ENCODE measurements at regions not wholly inside any gene's neighbourhood (a gene's known extent, or its start where the extent isn't known, plus 50 kb on each side); places are given as distances from the start of the nearest gene placed in this dataset.

GRCh38 chr1:80272495-80272894, 1266.0 kb upstream of the ADGRL4 start:
- TF ChIP-seq RAD21 (IDR thresholded peaks at IDR 0.05) (no peak), HNF4A (conservative IDR thresholded peaks at IDR 0.05) (no peak), SP1 (IDR thresholded peaks at IDR 0.05) (no peak), JUND (IDR thresholded peaks at IDR 0.05) (no peak), REST (IDR thresholded peaks at IDR 0.05) (no peak), YY1 (IDR thresholded peaks at IDR 0.05) (no peak), TAF1 (conservative IDR thresholded peaks at IDR 0.05) (no peak), EGR1 (IDR thresholded peaks at IDR 0.05; ENCODE audit: low read depth in 2 of 2) (no peak), RXRA (IDR thresholded peaks at IDR 0.05) (no peak)
- TF ChIP-seq, protein P1, sequence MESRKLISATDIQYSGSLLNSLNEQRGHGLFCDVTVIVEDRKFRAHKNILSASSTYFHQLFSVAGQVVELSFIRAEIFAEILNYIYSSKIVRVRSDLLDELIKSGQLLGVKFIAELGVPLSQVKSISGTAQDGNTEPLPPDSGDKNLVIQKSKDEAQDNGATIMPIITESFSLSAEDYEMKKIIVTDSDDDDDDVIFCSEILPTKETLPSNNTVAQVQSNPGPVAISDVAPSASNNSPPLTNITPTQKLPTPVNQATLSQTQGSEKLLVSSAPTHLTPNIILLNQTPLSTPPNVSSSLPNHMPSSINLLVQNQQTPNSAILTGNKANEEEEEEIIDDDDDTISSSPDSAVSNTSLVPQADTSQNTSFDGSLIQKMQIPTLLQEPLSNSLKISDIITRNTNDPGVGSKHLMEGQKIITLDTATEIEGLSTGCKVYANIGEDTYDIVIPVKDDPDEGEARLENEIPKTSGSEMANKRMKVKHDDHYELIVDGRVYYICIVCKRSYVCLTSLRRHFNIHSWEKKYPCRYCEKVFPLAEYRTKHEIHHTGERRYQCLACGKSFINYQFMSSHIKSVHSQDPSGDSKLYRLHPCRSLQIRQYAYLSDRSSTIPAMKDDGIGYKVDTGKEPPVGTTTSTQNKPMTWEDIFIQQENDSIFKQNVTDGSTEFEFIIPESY (IDR thresholded peaks at IDR 0.05), result no peak
- no peaks in the 10 kb centered on the region for H3K27me3 ChIP-seq (ENCODE audit: control insufficient read depth in 4 of 4, insufficient read depth in 4 of 4, low read length in 3 of 4)
- no peak overlapping the region for H3K27ac ChIP-seq (ENCODE audit: low read depth in 1 of 2, low read length in 2 of 2)
- H3K4me3 ChIP-seq (ENCODE audit: low read depth in 1 of 3, low read length in 3 of 3), result no peak overlapping the region
- no peaks in the 10 kb centered on the region for H3K36me3 ChIP-seq (ENCODE audit: control insufficient read depth in 4 of 4, insufficient read depth in 3 of 4, low read depth in 1 of 4, low read length in 3 of 4)
- H3K4me1 ChIP-seq (ENCODE audit: control insufficient read depth in 4 of 4, insufficient read depth in 4 of 4, low read length in 3 of 4), result no peaks in the 10 kb centered on the region
- DNase-seq (ENCODE audit: low spot score), result no peak
- H3K9me3 ChIP-seq (ENCODE audit: control insufficient read depth in 4 of 4, low read length in 3 of 4), result no peaks in the 10 kb centered on the region
- no peak overlapping the region for H3K9ac ChIP-seq (ENCODE audit: low read depth in 1 of 2, low read length in 2 of 2)
- 81% methylated on average over 2 of the region's 2 CpGs for WGBS

DNA sequence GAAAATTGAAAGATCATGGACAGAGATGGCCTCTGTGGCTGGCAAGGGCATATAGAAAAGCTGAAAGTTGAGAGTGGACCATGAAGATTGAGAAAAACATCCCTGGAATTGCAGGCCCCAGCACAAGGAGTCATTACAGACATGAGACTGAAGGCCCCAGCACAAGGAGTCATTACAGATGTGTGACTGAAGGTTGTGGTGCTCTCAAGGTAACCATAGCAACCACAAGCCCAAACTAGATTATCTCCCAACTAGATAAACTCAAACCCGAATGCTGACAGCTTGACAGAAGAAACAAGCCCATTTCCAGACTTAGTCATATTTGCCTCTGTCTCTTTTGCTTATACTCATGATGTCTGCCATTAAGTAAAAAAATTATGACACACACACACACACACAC, 1252.1 kb upstream of the ADGRL4 start:
- no peaks in the 10 kb centered on the region for H3K27me3 ChIP-seq (ENCODE audit: control insufficient read depth in 4 of 4, insufficient read depth in 4 of 4, low read length in 3 of 4)
- TF ChIP-seq YY1 (IDR thresholded peaks at IDR 0.05), result no peak
- TF ChIP-seq FOXA2 (IDR thresholded peaks at IDR 0.05), result no peak
- TF ChIP-seq JUND (IDR thresholded peaks at IDR 0.05), result no peak
- no peak for DNase-seq (ENCODE audit: low spot score)
- WGBS, result 59% methylated on average over 1 of the region's 1 CpG
- no peaks in the 10 kb centered on the region for H3K36me3 ChIP-seq (ENCODE audit: control insufficient read depth in 4 of 4, insufficient read depth in 3 of 4, low read depth in 1 of 4, low read length in 3 of 4)
- H3K4me1 ChIP-seq (ENCODE audit: control insufficient read depth in 4 of 4, insufficient read depth in 4 of 4, low read length in 3 of 4), result no peaks in the 10 kb centered on the region
- no peak overlapping the region for H3K9ac ChIP-seq (ENCODE audit: low read depth in 1 of 2, low read length in 2 of 2)
- H3K27ac ChIP-seq (ENCODE audit: low read depth in 1 of 2, low read length in 2 of 2), result no peak overlapping the region
- no peak overlapping the region for H3K4me3 ChIP-seq (ENCODE audit: low read depth in 1 of 3, low read length in 3 of 3)
- peaks cover 0 to 7% (median 3%) of the 10 kb centered on the region in 4 donors for H3K9me3 ChIP-seq (ENCODE audit: control insufficient read depth in 4 of 4, low read length in 3 of 4)

DNA sequence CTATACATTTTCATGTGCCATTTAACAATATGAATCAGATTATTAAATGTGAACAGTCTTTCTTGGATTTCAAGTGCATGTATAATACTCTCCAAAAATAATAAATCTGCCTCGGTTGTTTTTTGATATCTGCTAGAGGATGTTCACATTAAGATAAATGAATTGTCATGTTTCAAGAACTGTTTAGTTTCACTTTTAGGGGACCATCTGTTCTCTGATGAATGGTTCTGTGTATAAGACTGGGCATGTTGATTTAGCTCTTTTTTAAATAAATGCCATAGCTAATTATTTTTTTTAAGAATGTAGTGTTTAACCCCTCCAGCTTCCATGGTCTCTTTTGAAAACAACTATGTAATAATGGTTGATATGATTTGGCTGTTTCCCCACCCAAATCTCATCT, 1245.1 kb upstream of the ADGRL4 start:
- TF ChIP-seq YY1 (IDR thresholded peaks at IDR 0.05), result no peak
- no peak for TF ChIP-seq RAD21 (IDR thresholded peaks at IDR 0.05)
- TF ChIP-seq NR2F2 (IDR thresholded peaks at IDR 0.05), result no peak
- TF ChIP-seq SP1 (IDR thresholded peaks at IDR 0.05), result no peak
- DNase-seq (ENCODE audit: low spot score), result no peak
- H3K27ac ChIP-seq (ENCODE audit: low read depth in 1 of 2, low read length in 2 of 2), result no peak overlapping the region
- no peaks in the 10 kb centered on the region for H3K27me3 ChIP-seq (ENCODE audit: control insufficient read depth in 4 of 4, insufficient read depth in 4 of 4, low read length in 3 of 4)
- H3K9me3 ChIP-seq (ENCODE audit: control insufficient read depth in 4 of 4, low read length in 3 of 4), result peaks cover 2 to 7% (median 5%) of the 10 kb centered on the region in 4 donors
- WGBS, result 69% methylated on average over 1 of the region's 1 CpG
- H3K36me3 ChIP-seq (ENCODE audit: control insufficient read depth in 4 of 4, insufficient read depth in 3 of 4, low read depth in 1 of 4, low read length in 3 of 4), result no peaks in the 10 kb centered on the region
- no peaks in the 10 kb centered on the region for H3K4me1 ChIP-seq (ENCODE audit: control insufficient read depth in 4 of 4, insufficient read depth in 4 of 4, low read length in 3 of 4)
- no peak overlapping the region for H3K4me3 ChIP-seq (ENCODE audit: low read depth in 1 of 3, low read length in 3 of 3)
- H3K9ac ChIP-seq (ENCODE audit: low read depth in 1 of 2, low read length in 2 of 2), result no peak overlapping the region

All from liver (tissue), 7 donors.